ENCODE measurements at regions not wholly inside any gene's neighbourhood (a gene's known extent, or its start where the extent isn't known, plus 50 kb on each side); places are given as distances from the start of the nearest gene placed in this dataset.

- no peak for TF ChIP-seq CTCF (IDR thresholded peaks at IDR 0.05; ENCODE audit: extremely low read depth in 1 of 2, insufficient read depth in 1 of 2, low read depth in 1 of 2, low read length in 2 of 2)
- TF ChIP-seq POLR2A (IDR thresholded peaks at IDR 0.05; ENCODE audit: low read depth, low read length), result no peak
- no peak for TF ChIP-seq MAX (IDR thresholded peaks at IDR 0.05; ENCODE audit: insufficient read depth, insufficient read length)
- no peak for TF ChIP-seq MYC (IDR thresholded peaks at IDR 0.05; ENCODE audit: low read depth, low read length)
- no peak for TF ChIP-seq FOS (IDR thresholded peaks at IDR 0.05; ENCODE audit: borderline replicate concordance, insufficient read depth, low read length)
- no peak for TF ChIP-seq POLR2AphosphoS5 (IDR thresholded peaks at IDR 0.05; ENCODE audit: insufficient read depth, low read depth, low read length)
Observed at GRCh38 chr11:103552086-103552485, 442.9 kb downstream of the DYNC2H1 start.
